ENCODE measurements at regions not wholly inside any gene's neighbourhood (a gene's known extent, or its start where the extent isn't known, plus 50 kb on each side); places are given as distances from the start of the nearest gene placed in this dataset.

- Mint-ChIP-seq H3K27ac (no peak overlapping the region), H3K4me1 (no peaks in the 10 kb centered on the region), H3K9me3 (no peaks in the 10 kb centered on the region), H3K36me3 (ENCODE audit: low read depth) (no peaks in the 10 kb centered on the region), H3K4me3 (no peak overlapping the region), H3K27me3 (ENCODE audit: insufficient read depth, low read depth, poor library complexity) (peaks cover 2% of the 10 kb centered on the region)
- ATAC-seq (no peak), DNase-seq (ENCODE audit: low spot score) (no peak)
- no peaks in the 10 kb centered on the region for H3K27me3 ChIP-seq (ENCODE audit: insufficient read depth)
- no peaks in the 10 kb centered on the region for H3K79me2 ChIP-seq (replicated peaks; ENCODE audit: insufficient read depth)
- TF ChIP-seq, protein P1, sequence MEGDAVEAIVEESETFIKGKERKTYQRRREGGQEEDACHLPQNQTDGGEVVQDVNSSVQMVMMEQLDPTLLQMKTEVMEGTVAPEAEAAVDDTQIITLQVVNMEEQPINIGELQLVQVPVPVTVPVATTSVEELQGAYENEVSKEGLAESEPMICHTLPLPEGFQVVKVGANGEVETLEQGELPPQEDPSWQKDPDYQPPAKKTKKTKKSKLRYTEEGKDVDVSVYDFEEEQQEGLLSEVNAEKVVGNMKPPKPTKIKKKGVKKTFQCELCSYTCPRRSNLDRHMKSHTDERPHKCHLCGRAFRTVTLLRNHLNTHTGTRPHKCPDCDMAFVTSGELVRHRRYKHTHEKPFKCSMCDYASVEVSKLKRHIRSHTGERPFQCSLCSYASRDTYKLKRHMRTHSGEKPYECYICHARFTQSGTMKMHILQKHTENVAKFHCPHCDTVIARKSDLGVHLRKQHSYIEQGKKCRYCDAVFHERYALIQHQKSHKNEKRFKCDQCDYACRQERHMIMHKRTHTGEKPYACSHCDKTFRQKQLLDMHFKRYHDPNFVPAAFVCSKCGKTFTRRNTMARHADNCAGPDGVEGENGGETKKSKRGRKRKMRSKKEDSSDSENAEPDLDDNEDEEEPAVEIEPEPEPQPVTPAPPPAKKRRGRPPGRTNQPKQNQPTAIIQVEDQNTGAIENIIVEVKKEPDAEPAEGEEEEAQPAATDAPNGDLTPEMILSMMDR (conservative IDR thresholded peaks at IDR 0.05; ENCODE audit: low read depth in 2 of 2), result no peak
- no peak for TF ChIP-seq ZNF114 (CRISPR knock-in tag; IDR thresholded peaks at IDR 0.05)
- TF ChIP-seq, protein P2, sequence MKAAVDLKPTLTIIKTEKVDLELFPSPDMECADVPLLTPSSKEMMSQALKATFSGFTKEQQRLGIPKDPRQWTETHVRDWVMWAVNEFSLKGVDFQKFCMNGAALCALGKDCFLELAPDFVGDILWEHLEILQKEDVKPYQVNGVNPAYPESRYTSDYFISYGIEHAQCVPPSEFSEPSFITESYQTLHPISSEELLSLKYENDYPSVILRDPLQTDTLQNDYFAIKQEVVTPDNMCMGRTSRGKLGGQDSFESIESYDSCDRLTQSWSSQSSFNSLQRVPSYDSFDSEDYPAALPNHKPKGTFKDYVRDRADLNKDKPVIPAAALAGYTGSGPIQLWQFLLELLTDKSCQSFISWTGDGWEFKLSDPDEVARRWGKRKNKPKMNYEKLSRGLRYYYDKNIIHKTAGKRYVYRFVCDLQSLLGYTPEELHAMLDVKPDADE (IDR thresholded peaks at IDR 0.05), result no peak
- TF ChIP-seq REST (IDR thresholded peaks at IDR 0.05; ENCODE audit: unreplicated experiment), result no peak
- TF ChIP-seq ZNF331 (CRISPR knock-in tag; IDR thresholded peaks at IDR 0.05; ENCODE audit: low read depth), result no peak
- TF ChIP-seq JUNB (IDR thresholded peaks at IDR 0.05; ENCODE audit: unreplicated experiment), result no peak
- TF ChIP-seq EZH2phosphoT487 (IDR thresholded peaks at IDR 0.05; ENCODE audit: unreplicated experiment), result no peak
- no peak for TF ChIP-seq NANOG (IDR thresholded peaks at IDR 0.05; ENCODE audit: borderline replicate concordance)
- TF ChIP-seq STAT1 (IDR thresholded peaks at IDR 0.05; ENCODE audit: unreplicated experiment), result no peak
- TF ChIP-seq CREB1 (CRISPR knock-in tag; IDR thresholded peaks at IDR 0.05; ENCODE audit: low read depth), result no peak
- TF ChIP-seq POLR2AphosphoS5 (IDR thresholded peaks at IDR 0.05; ENCODE audit: low read depth), result no peak
- no peak for TF ChIP-seq EZH2 (IDR thresholded peaks at IDR 0.05; ENCODE audit: low read depth, unreplicated experiment)
- TF ChIP-seq, protein P3, sequence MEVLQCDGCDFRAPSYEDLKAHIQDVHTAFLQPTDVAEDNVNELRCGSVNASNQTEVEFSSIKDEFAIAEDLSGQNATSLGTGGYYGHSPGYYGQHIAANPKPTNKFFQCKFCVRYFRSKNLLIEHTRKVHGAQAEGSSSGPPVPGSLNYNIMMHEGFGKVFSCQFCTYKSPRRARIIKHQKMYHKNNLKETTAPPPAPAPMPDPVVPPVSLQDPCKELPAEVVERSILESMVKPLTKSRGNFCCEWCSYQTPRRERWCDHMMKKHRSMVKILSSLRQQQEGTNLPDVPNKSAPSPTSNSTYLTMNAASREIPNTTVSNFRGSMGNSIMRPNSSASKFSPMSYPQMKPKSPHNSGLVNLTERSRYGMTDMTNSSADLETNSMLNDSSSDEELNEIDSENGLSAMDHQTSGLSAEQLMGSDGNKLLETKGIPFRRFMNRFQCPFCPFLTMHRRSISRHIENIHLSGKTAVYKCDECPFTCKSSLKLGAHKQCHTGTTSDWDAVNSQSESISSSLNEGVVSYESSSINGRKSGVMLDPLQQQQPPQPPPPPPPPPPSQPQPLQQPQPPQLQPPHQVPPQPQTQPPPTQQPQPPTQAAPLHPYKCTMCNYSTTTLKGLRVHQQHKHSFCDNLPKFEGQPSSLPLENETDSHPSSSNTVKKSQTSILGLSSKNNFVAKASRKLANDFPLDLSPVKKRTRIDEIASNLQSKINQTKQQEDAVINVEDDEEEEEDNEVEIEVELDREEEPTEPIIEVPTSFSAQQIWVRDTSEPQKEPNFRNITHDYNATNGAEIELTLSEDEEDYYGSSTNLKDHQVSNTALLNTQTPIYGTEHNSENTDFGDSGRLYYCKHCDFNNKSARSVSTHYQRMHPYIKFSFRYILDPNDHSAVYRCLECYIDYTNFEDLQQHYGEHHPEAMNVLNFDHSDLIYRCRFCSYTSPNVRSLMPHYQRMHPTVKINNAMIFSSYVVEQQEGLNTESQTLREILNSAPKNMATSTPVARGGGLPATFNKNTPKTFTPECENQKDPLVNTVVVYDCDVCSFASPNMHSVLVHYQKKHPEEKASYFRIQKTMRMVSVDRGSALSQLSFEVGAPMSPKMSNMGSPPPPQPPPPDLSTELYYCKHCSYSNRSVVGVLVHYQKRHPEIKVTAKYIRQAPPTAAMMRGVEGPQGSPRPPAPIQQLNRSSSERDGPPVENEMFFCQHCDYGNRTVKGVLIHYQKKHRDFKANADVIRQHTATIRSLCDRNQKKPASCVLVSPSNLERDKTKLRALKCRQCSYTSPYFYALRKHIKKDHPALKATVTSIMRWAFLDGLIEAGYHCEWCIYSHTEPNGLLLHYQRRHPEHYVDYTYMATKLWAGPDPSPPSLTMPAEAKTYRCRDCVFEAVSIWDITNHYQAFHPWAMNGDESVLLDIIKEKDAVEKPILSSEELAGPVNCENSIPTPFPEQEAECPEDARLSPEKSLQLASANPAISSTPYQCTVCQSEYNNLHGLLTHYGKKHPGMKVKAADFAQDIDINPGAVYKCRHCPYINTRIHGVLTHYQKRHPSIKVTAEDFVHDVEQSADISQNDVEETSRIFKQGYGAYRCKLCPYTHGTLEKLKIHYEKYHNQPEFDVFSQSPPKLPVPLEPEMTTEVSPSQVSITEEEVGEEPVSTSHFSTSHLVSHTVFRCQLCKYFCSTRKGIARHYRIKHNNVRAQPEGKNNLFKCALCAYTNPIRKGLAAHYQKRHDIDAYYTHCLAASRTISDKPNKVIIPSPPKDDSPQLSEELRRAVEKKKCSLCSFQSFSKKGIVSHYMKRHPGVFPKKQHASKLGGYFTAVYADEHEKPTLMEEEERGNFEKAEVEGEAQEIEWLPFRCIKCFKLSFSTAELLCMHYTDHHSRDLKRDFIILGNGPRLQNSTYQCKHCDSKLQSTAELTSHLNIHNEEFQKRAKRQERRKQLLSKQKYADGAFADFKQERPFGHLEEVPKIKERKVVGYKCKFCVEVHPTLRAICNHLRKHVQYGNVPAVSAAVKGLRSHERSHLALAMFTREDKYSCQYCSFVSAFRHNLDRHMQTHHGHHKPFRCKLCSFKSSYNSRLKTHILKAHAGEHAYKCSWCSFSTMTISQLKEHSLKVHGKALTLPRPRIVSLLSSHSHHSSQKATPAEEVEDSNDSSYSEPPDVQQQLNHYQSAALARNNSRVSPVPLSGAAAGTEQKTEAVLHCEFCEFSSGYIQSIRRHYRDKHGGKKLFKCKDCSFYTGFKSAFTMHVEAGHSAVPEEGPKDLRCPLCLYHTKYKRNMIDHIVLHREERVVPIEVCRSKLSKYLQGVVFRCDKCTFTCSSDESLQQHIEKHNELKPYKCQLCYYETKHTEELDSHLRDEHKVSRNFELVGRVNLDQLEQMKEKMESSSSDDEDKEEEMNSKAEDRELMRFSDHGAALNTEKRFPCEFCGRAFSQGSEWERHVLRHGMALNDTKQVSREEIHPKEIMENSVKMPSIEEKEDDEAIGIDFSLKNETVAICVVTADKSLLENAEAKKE (CRISPR knock-in tag; IDR thresholded peaks at IDR 0.05), result no peak
- H3K4me1 ChIP-seq (ENCODE audit: insufficient read depth), result no peaks in the 10 kb centered on the region
- no peaks in the 10 kb centered on the region for H3F3A ChIP-seq (replicated peaks; ENCODE audit: low read depth)
- no peak overlapping the region for H3K4me2 ChIP-seq
- no peaks in the 10 kb centered on the region for H4K20me1 ChIP-seq (replicated peaks; ENCODE audit: insufficient read depth)
- no peak overlapping the region for H2AFZ ChIP-seq
- H3K27ac ChIP-seq (ENCODE audit: low read depth), result no peak overlapping the region
- H3K4me3 ChIP-seq, result no peak overlapping the region
- no peaks in the 10 kb centered on the region for H3K36me3 ChIP-seq (ENCODE audit: insufficient read depth)
- H3K9me2 ChIP-seq (ENCODE audit: insufficient read depth), result no peaks in the 10 kb centered on the region
Observed at GRCh38 chr2:188766471-188766856, 207.7 kb upstream of the COL3A1 start.
